ENCODE measurements at regions not wholly inside any gene's neighbourhood (a gene's known extent, or its start where the extent isn't known, plus 50 kb on each side); places are given as distances from the start of the nearest gene placed in this dataset.
A peak's percentile ranks its signal among the peaks of the same experiment; 100 is the strongest.
"Not testable (repeated sequence)": the region's sequence is repeated elsewhere in the genome, so short reads cannot be mapped to it uniquely, and the experiment has no call there.

GRCh38 chr22:27108425-27109114, 451.2 kb downstream of the MIAT start:
- no peak for DNase-seq (ENCODE audit: low read depth)
- no peak for TF ChIP-seq CTCF (conservative IDR thresholded peaks at IDR 0.05; ENCODE audit: low read length)
- no peak overlapping the region for H3K4me3 ChIP-seq (ENCODE audit: low read length)

- not testable (repeated sequence) for H3K4me3 ChIP-seq (ENCODE audit: low read length); DNase-seq (ENCODE audit: low read depth)
Observed at GRCh38 chr22:27109406-27109805, 452.0 kb downstream of the MIAT start.

- DNase-seq (ENCODE audit: low read depth), result peak; percentile 56
- no peak for TF ChIP-seq CTCF (conservative IDR thresholded peaks at IDR 0.05; ENCODE audit: low read length)
- no peak overlapping the region for H3K4me3 ChIP-seq (ENCODE audit: low read length)
Observed at GRCh38 chr22:27110665-27111451, 453.5 kb downstream of the MIAT start.

- no peak for DNase-seq (ENCODE audit: low read depth)
- no peak for TF ChIP-seq CTCF (conservative IDR thresholded peaks at IDR 0.05; ENCODE audit: low read length)
- H3K4me3 ChIP-seq (ENCODE audit: low read length), result no peak overlapping the region
Observed at GRCh38 chr22:27111796-27112672, 454.6 kb downstream of the MIAT start.

GRCh38 chr22:27113211-27113635, 455.8 kb downstream of the MIAT start:
- DNase-seq (ENCODE audit: low read depth), result peak; percentile 99
- H3K4me3 ChIP-seq (ENCODE audit: low read length), result no peak overlapping the region
- TF ChIP-seq CTCF (conservative IDR thresholded peaks at IDR 0.05; ENCODE audit: low read length), result peak; percentile 54

GRCh38 chr22:27113641-27114040, 456.3 kb downstream of the MIAT start:
- DNase-seq (ENCODE audit: low read depth), result no peak
- TF ChIP-seq CTCF (conservative IDR thresholded peaks at IDR 0.05; ENCODE audit: low read length), result no peak
- H3K4me3 ChIP-seq (ENCODE audit: low read length), result no peak overlapping the region

- no peak overlapping the region for H3K4me3 ChIP-seq (ENCODE audit: low read length)
Observed at GRCh38 chr22:27114186-27114585, 456.8 kb downstream of the MIAT start.

More at GRCh38 chr22:27114186-27114585, 456.8 kb downstream of the MIAT start:
- TF ChIP-seq CTCF (conservative IDR thresholded peaks at IDR 0.05; ENCODE audit: low read length), result no peak
- DNase-seq (ENCODE audit: low read depth), result no peak

Data from AG10803 (cell line).